HL-60/S4 treated with retinoic acid at 250 ng/mL for 4 days and 3 days (cell line): ENCODE measurements at regions not wholly inside any gene's neighbourhood (a gene's known extent, or its start where the extent isn't known, plus 50 kb on each side); places are given as distances from the start of the nearest gene placed in this dataset.

Experiments used
- in situ Hi-C: fragments of 300-500 bp; cut with MboI; formaldehyde crosslinking; loops from 2 replicates; pipeline ENCODE4 v1.7.0; 2022; ENCODE audit warnings: low sequenced_read_pairs

DNA sequence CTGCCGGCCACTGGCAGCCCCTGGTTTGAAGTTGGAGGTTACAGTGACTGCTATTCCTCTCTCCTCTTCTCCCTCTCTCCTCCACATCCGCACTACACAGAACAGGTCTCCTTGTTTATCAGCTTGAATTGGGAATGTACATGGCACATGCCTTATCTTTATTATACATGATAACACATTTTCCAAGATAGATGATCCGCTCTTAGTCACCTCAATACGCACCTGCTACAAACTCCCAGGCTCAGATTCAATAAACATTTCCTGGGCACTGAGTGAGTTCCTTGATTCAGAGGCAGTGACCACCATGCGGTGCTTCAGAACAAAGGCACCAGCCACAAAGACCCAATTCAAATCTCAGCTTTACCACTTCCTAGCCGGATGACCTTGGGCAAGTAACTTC lies 227.7 kb downstream of the TSHZ3 start:
- in situ Hi-C loops, result no loop called here

DNA sequence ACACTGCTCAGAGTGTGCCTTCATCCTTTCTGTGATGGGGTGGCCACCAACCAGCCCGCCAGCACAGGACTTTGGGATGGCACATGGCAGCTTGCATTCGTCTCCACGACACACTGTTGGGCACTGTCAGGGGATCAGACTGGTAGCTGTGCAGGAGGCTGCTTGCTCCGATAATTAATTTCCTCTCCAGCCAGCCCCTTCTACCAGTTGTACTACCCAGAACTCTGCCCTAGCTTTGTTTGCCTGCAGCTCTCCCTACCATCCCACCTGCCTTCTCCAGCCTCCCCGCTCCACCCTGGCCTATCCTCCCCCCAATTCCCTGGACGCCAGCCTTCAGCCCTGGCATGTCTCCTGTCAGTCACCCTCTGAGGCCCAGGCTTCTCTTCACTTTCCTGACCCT lies 228.3 kb downstream of the TSHZ3 start:
- in situ Hi-C loops, result no loop called here

DNA sequence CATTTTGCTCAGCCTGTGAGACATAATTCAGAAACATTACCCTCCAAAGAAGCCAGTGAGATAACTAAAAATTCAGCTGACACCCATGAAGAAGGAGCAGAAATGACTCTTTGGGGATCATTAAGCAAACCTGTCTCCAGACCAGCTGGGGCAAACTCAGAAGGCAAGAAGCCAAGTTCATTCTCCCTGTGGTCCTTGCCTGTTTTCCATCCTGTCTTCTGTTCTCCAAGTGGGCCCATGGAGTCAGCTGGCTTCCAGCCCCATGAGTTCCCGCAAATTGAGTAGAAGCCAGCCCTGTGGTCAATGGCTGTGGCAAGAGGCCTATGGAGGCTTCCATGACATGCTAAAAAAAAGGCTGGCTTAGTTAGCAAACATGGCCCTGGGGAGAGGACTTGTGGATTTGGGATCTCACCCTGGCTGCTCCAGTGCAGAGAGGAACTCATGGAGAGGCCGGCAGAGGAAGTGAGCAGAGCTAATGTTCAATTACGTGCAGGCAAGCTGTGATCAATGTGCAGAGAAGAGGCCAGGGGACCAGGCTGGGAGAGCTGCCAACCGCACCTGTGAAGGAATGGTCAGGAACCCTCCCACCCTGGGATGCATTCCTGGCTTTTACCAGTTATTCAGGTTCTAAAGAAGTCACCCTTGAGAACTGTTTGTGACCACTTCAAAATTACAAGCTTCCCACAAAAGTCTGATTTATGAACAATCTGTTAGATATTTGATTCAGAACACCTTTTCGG lies 229.1 kb downstream of the TSHZ3 start:
- in situ Hi-C loops, result no loop called here

DNA sequence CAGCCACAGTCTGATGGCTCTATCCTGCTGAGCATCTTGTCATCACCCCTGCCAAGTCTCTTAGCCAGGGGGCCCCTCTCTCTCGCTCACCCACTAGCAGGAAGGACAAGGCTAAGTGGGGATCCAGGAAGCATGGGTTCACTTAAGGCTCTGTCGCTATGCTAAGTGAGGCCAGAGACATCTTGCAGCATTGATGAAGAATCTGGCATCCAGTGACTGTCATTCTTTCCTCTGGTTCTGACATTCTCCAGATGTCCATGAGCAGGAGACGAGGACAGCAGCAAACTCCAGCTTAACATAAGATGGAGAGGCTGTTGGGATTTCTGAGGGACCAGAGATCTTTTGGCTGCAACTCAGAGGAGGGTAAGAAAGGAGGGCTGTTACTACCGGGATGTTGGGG lies 230.2 kb downstream of the TSHZ3 start:
- in situ Hi-C loops, result no loop called here

GRCh38 chr19:31118287-31118955 lies 230.8 kb downstream of the TSHZ3 start:
- in situ Hi-C loops, result no loop called here

DNA sequence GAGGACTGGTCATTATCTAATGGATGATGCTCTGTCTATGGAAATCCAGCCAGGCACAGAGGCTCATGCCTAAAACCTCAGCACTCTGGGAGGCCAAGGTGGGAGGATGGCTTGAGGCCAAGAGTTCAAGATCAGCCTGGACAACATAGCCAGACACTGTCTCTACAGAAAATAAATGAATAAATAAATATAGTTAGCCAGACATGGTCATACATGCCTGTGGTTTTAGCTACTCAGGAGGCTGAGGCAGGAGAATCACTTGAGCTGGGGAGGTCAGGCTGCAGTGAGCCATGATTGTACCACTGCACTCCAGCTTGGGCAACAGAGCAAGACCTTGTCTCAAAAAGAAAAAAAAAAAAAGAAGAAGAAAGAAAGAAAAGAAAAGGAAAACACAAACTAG lies 234.7 kb downstream of the TSHZ3 start:
- in situ Hi-C loops, result no loop called here

GRCh38 chr19:31113293-31113692 lies 235.9 kb downstream of the TSHZ3 start:
- in situ Hi-C loops, result no loop called here

GRCh38 chr19:31112158-31112557 lies 237.1 kb downstream of the TSHZ3 start:
- in situ Hi-C loops, result no loop called here

DNA sequence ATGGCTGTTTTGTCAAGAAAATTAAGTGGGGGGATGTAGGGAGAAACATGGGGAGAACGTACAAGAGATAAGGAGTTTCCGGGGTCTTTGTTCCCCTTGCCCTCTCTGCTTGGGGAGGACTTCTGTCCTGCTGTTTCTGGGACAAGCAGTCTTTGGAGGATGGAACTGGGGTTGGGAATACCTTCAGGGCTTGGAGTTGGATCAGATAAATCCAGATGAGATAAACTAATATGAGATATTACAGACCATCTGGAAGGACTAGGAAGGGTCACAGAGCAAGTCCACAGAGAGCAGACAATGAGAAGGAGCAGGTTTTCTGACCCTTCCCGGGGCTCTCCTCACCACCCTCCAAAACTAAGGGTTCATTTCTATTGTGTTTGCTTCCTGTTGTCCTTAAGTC lies 237.5 kb downstream of the TSHZ3 start:
- in situ Hi-C loops, result no loop called here

- in situ Hi-C loops, result no loop called here
Measured at GRCh38 chr19:31110336-31110735, 238.9 kb downstream of the TSHZ3 start.

GRCh38 chr19:31109636-31110035 lies 239.6 kb downstream of the TSHZ3 start:
- in situ Hi-C loops, result no loop called here

- in situ Hi-C loops, result no loop called here
Measured at GRCh38 chr19:31107096-31107495, 242.1 kb downstream of the TSHZ3 start.

DNA sequence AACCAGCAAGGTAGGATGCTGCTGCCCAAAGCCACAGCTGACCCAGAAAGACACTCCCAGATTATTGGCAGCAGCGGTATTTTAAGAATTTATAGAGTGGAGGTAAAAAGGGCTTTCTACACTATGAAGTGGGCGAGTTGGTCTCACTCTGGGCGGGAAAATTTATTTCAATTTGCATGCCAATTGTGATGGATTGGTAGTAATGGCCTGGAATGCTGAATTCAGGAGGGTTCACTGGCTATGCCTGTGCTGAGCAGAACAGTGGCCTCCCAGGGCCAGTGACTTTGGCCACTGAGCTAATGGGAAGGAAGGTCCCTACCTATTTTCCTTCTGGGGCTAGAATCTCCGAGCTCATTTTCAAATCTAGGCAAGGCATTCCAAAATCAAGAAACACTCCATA lies 243.5 kb downstream of the TSHZ3 start:
- in situ Hi-C loops, result no loop called here

- in situ Hi-C loops, result no loop called here
Measured at GRCh38 chr19:31104451-31104850, 244.8 kb downstream of the TSHZ3 start.

- in situ Hi-C loops, result no loop called here
Measured at GRCh38 chr19:31103228-31103627, 246.0 kb downstream of the TSHZ3 start.

DNA sequence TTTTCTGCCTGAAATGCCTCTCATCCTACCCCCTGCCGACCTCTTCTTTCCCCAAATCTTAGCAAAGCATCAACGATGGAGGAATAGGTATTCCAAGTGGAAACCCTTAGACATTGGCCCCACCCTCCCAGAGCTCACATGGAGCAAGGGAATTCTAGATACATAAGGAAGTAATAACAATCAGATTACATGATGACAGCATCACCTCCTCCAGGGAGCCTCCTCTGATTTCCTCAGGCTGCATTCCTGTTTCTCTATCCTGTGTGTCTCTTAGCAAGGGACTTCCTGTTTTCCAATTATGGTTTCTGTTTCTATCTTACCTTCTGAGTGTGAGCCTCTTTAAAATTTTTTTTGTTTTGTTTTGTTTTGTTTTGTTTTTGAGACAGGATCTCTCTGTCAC lies 246.6 kb downstream of the TSHZ3 start:
- in situ Hi-C loops, result no loop called here

DNA sequence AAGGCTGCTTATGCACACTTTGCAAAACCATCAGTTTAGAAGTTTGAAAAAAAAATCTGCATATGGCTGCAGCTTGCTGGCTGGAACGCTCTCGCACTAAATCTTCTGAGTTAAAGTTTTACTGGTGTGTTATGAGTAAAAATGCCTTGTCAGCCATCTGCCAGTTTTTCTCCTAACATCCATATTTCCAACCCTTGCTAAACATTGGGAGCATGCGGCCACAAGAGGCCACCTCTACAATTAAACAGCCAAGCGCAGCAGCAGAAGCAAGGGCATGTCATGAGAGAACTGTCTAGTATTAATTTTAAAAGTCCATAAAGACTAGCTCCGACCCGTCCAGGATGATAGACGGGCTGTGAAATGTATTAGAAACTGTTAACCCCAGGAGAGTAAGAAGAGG lies 248.3 kb downstream of the TSHZ3 start:
- in situ Hi-C loops, result no loop called here

GRCh38 chr19:31100206-31100590 lies 249.0 kb downstream of the TSHZ3 start:
- in situ Hi-C loops, result no loop called here

GRCh38 chr19:31099515-31100205 lies 249.6 kb downstream of the TSHZ3 start:
- in situ Hi-C loops, result no loop called here

- in situ Hi-C loops, result no loop called here
Measured at GRCh38 chr19:31098836-31099235, 250.4 kb downstream of the TSHZ3 start.

DNA sequence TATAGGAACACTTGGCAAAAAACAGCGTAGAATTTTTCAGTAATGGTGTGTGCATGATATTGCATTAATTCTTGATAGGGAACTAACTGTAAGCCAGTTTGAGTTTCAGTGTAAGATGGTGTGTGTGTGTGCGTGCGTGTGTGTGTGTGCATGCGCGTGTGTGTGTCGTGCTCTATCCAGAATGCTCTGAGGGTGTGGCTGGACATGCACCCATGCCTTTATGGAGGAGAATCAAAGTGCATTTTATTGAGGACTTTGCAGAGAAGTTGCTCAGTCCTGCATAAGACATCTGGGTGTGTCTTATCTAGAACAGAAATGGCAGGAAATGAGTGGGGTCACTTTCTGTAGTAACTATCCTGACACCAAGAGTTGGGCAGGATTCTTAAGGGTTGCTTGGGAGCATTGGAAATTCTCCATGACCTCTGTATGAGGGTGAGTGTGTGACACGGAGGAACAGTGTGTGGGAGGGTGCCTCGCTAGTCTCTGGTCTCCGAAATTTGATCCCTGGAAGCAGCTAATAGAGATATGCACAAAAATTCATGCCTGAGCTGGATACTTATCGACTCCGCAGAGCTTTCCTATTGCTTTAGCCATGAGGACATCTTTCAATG lies 252.2 kb downstream of the TSHZ3 start:
- in situ Hi-C loops, result no loop called here
